Mammary epithelial cell (primary cell): ENCODE measurements at regions not wholly inside any gene's neighbourhood (a gene's known extent, or its start where the extent isn't known, plus 50 kb on each side); places are given as distances from the start of the nearest gene placed in this dataset.

Source experiments
- EZH2 ChIP-seq: IDR thresholded peaks from 2 replicates; pipeline ENCODE4 v1.6.1; 2012; ENCODE audit warnings: low read length, inconsistent platforms, borderline replicate concordance
- TF ChIP-seq, protein P1 (sequence below), 2 donors: IDR thresholded peaks in 1 of 2; conservative IDR thresholded peaks in 1 of 2; 2 replicates each; pipeline ENCODE4 v1.5.1; 2011 to 2012; ENCODE audit warnings: inconsistent platforms in 2 of 2, low read length in 2 of 2, mild to moderate bottlenecking in 2 of 2, control low read depth in 1 of 2, low read depth in 1 of 2; ENCODE audit not compliant: insufficient read depth in 1 of 2; ENCODE audit errors: extremely low read depth in 1 of 2

DNA sequence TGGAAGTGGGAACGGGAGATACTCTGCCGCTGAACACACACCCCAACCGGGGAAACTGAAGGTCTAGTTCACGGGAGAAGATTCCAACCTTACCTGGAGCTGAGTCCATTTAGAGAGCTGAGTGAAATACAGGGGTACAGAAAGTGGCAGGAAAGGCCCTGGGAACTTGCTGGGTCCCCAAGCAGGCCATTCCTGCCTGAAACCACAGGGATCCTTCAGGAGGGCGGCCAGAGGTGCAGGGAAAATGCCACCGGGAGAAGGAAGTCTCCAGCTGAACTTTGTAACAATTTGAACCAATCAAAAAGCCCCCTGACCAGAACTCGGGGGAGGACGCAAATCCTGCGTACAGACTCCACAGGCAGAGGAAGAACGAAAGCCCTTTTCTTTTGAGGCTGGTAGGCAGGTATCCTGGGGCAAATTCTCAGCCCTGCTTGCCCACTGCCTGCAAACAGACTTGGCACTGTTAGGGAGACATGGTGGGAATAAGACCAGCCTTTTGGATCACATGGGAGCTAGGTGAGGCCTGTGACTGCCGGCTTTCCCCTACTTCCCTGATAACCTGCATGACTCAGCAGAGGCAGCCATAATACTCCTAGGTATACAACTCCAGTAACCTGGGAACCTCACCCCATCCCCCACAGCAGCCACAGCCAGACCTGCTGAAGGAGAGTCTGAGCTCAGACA, 170.9 kb downstream of the SEC23A start:
- TF ChIP-seq EZH2, result no peak
- TF ChIP-seq, protein P1, sequence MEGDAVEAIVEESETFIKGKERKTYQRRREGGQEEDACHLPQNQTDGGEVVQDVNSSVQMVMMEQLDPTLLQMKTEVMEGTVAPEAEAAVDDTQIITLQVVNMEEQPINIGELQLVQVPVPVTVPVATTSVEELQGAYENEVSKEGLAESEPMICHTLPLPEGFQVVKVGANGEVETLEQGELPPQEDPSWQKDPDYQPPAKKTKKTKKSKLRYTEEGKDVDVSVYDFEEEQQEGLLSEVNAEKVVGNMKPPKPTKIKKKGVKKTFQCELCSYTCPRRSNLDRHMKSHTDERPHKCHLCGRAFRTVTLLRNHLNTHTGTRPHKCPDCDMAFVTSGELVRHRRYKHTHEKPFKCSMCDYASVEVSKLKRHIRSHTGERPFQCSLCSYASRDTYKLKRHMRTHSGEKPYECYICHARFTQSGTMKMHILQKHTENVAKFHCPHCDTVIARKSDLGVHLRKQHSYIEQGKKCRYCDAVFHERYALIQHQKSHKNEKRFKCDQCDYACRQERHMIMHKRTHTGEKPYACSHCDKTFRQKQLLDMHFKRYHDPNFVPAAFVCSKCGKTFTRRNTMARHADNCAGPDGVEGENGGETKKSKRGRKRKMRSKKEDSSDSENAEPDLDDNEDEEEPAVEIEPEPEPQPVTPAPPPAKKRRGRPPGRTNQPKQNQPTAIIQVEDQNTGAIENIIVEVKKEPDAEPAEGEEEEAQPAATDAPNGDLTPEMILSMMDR (conservative IDR thresholded peaks at IDR 0.05 in 1 of 2, IDR thresholded peaks at IDR 0.05 in 1 of 2; ENCODE audit: extremely low read depth in 1 of 2, insufficient read depth in 1 of 2, low read depth in 1 of 2, low read length in 2 of 2), result no peak
